ENCODE measurements at regions not wholly inside any gene's neighbourhood (a gene's known extent, or its start where the extent isn't known, plus 50 kb on each side); places are given as distances from the start of the nearest gene placed in this dataset.

GRCh38 chr5:152337484-152337883 is 67.6 kb downstream of the NMUR2 start:
- Mint-ChIP-seq H3K27ac (no peak overlapping the region), H3K4me1 (ENCODE audit: low read depth in 2 of 2) (no peaks in the 10 kb centered on the region)

DNA sequence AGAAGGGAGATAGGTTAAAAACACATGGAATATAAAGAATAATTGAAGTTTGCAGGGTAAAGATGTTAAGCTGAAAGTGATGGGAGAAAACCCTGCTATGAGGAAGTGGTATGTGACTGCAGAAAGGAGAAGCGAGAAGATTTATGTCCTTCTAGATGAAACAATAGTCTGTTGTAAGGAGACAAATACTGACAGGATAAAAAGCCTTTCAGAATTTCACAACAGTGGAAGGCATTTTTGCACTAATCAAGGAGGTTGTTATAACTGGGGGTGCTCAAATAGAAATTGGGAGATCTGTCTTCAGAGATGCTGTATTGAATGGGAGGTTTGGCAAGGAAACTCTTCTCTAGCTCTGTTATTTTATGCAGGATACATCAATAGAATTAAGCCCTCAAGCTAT is 69.6 kb downstream of the NMUR2 start:
- H3K36me3 Mint-ChIP-seq: no peaks in the 10 kb centered on the region
- no peak for ATAC-seq
- H3K4me3 Mint-ChIP-seq: no peak overlapping the region
- H3K27ac Mint-ChIP-seq: no peak overlapping the region
- H3K9me3 Mint-ChIP-seq: no peaks in the 10 kb centered on the region
- H3K4me1 Mint-ChIP-seq (ENCODE audit: low read depth in 2 of 2): no peaks in the 10 kb centered on the region
- peaks cover 2 to 13% of the 10 kb centered on the region in 2 donors for H3K27me3 Mint-ChIP-seq
- no peak for DNase-seq (ENCODE audit: low spot score)

More at GRCh38 chr5:152337484-152337883, 67.6 kb downstream of the NMUR2 start:
- peaks cover 2 to 13% of the 10 kb centered on the region in 2 donors for H3K27me3 Mint-ChIP-seq
- no peak overlapping the region for H3K4me3 Mint-ChIP-seq
- H3K9me3 Mint-ChIP-seq: no peaks in the 10 kb centered on the region
- no peaks in the 10 kb centered on the region for H3K36me3 Mint-ChIP-seq
- no peak for ATAC-seq
- no peak for DNase-seq (ENCODE audit: low spot score)

- Mint-ChIP-seq H3K27me3 (peaks cover 4 to 21% of the 10 kb centered on the region in 2 donors), H3K36me3 (no peaks in the 10 kb centered on the region), H3K4me3 (no peak overlapping the region), H3K27ac (no peak overlapping the region), H3K9me3 (no peaks in the 10 kb centered on the region), H3K4me1 (ENCODE audit: low read depth in 2 of 2) (no peaks in the 10 kb centered on the region)
- DNase-seq (ENCODE audit: low spot score) (no peak), ATAC-seq (no peak)
Measured at GRCh38 chr5:152332716-152333460, 72.2 kb downstream of the NMUR2 start.

DNA sequence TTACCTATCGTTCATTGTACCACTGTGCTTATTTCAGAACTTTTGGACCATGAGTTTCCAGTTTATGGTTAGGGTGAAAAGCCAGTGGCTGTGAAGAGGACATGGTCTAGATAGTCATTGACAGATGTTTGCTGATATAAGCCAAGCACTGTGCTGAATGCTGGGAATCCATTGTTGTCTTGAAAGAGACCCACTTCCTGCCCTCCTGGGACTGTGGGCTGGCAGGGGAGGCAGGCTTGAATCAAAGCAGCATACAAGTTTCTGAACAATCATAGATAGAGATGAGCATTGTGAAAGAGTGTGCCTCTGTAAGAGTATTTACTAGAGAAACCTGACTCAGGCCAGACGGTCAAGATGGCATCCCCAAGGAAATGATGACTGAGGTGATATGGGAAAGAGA is 73.4 kb downstream of the NMUR2 start:
- no peak for ATAC-seq
- no peak for DNase-seq (ENCODE audit: low spot score)
- Mint-ChIP-seq H3K36me3 (no peaks in the 10 kb centered on the region), H3K4me1 (ENCODE audit: low read depth in 2 of 2) (no peaks in the 10 kb centered on the region), H3K9me3 (no peaks in the 10 kb centered on the region), H3K27me3 (peaks cover 4 to 25% of the 10 kb centered on the region in 2 donors), H3K27ac (no peak overlapping the region), H3K4me3 (no peak overlapping the region)

GRCh38 chr5:152331006-152331405 is 74.1 kb downstream of the NMUR2 start:
- DNase-seq (ENCODE audit: low spot score): no peak
- Mint-ChIP-seq H3K27ac (no peak overlapping the region), H3K9me3 (no peaks in the 10 kb centered on the region), H3K36me3 (no peaks in the 10 kb centered on the region), H3K27me3 (peaks cover 4 to 33% of the 10 kb centered on the region in 2 donors), H3K4me1 (ENCODE audit: low read depth in 2 of 2) (no peaks in the 10 kb centered on the region), H3K4me3 (no peak overlapping the region)
- ATAC-seq: no peak

GRCh38 chr5:152329761-152330283 is 75.3 kb downstream of the NMUR2 start:
- H3K27ac Mint-ChIP-seq: no peak overlapping the region
- no peak overlapping the region for H3K4me3 Mint-ChIP-seq
- H3K36me3 Mint-ChIP-seq: no peaks in the 10 kb centered on the region
- no peaks in the 10 kb centered on the region for H3K4me1 Mint-ChIP-seq (ENCODE audit: low read depth in 2 of 2)
- DNase-seq (ENCODE audit: low spot score): no peak
- ATAC-seq: no peak
- H3K27me3 Mint-ChIP-seq: peaks cover 2 to 27% of the 10 kb centered on the region in 2 donors
- H3K9me3 Mint-ChIP-seq: no peaks in the 10 kb centered on the region

GRCh38 chr5:152329207-152329606 is 75.9 kb downstream of the NMUR2 start:
- Mint-ChIP-seq H3K9me3 (no peaks in the 10 kb centered on the region), H3K4me3 (no peak overlapping the region), H3K27me3 (peaks cover 2 to 27% of the 10 kb centered on the region in 2 donors), H3K4me1 (ENCODE audit: low read depth in 2 of 2) (no peaks in the 10 kb centered on the region), H3K36me3 (no peaks in the 10 kb centered on the region), H3K27ac (no peak overlapping the region)
- ATAC-seq (no peak), DNase-seq (ENCODE audit: low spot score) (no peak)

DNA sequence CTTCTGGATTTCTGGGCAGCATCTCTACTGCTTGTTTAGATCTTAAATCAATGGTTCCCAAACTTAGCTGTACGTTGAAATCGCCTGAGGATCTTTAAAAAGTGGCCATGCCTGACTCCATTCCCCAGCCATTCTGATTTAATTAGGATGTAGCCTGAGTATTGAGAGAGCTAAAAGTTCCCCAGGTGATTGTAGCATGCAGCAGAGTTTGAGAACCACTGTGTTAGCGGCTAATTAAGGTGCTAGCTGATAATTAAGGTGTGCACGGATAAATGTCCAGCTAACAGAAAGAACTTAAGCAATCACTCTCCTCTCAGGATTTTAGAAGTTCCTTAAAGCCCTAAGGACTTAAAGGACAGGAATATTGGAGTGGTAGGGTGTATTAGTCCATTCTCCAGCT is 89.1 kb downstream of the NMUR2 start:
- ATAC-seq: no peak
- no peaks in the 10 kb centered on the region for H3K9me3 Mint-ChIP-seq
- H3K36me3 Mint-ChIP-seq: no peaks in the 10 kb centered on the region
- no peaks in the 10 kb centered on the region for H3K4me1 Mint-ChIP-seq (ENCODE audit: low read depth in 2 of 2)
- H3K27ac Mint-ChIP-seq: no peak overlapping the region
- H3K27me3 Mint-ChIP-seq: peaks cover 0 to 24% of the 10 kb centered on the region in 2 donors
- no peak for DNase-seq (ENCODE audit: low spot score)
- no peak overlapping the region for H3K4me3 Mint-ChIP-seq

GRCh38 chr5:152314196-152314829 is 90.8 kb downstream of the NMUR2 start:
- Mint-ChIP-seq H3K4me3 (no peak overlapping the region), H3K4me1 (ENCODE audit: low read depth in 2 of 2) (no peaks in the 10 kb centered on the region), H3K27me3 (peaks cover 0 to 28% of the 10 kb centered on the region in 2 donors), H3K27ac (no peak overlapping the region), H3K9me3 (no peaks in the 10 kb centered on the region), H3K36me3 (no peaks in the 10 kb centered on the region)
- DNase-seq (ENCODE audit: low spot score): no peak
- no peak for ATAC-seq

DNA sequence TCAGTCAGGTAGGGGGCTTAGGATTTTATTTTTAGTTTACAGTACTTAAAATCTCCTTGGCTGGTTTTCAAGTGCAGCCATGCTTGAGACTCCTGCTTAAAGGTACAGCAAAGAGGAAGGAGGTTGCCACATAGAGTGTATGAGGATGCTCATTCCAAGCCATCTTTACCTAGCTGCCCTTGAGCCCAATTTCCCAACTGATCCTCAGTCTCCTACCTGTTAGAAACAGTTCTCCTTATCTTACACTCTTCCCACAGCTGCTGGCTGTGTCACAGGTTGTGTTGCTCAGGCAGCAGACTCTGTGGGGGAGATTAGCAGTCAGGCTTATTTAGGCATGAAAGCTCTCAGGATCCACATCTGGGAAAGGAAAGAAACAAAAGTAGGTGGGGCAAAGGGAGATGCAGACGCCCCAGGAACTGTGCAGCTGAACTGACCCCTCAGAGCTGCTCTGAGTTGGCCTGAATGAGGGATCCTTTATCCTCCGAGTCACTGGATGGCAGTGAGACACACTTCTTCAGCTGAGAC is 95.1 kb downstream of the NMUR2 start:
- peaks cover 0 to 25% of the 10 kb centered on the region in 2 donors for H3K27me3 Mint-ChIP-seq
- DNase-seq (ENCODE audit: low spot score): no peak
- no peak overlapping the region for H3K4me3 Mint-ChIP-seq
- no peaks in the 10 kb centered on the region for H3K4me1 Mint-ChIP-seq (ENCODE audit: low read depth in 2 of 2)
- no peaks in the 10 kb centered on the region for H3K36me3 Mint-ChIP-seq
- no peak overlapping the region for H3K27ac Mint-ChIP-seq
- H3K9me3 Mint-ChIP-seq: peaks cover 5% of the 10 kb centered on the region
- ATAC-seq: no peak

DNA sequence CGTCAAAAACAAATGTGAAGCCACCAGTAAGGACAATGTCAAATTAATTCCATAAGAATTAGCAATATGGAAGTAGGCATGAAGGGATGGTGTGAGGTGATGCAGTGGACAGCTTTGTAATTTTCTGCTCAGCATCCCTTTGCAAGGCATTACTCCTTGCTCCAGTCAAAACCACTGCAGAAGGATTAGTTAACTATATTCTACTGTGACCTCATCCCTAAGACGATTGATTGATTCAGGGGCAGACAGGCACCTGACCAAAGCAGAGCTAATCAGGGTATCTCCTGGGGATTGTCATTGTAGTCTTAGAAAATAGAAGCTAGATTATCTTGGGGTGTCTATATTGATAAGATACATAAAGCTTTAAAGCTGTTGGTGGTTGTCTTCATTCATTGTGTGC is 98.7 kb downstream of the NMUR2 start:
- Mint-ChIP-seq H3K4me1 (ENCODE audit: low read depth in 2 of 2) (no peaks in the 10 kb centered on the region), H3K27me3 (peaks cover 4 to 17% of the 10 kb centered on the region in 2 donors), H3K36me3 (no peaks in the 10 kb centered on the region), H3K9me3 (peaks cover 8% of the 10 kb centered on the region), H3K4me3 (no peak overlapping the region), H3K27ac (no peak overlapping the region)
- no peak for ATAC-seq
- no peak for DNase-seq (ENCODE audit: low spot score)

DNA sequence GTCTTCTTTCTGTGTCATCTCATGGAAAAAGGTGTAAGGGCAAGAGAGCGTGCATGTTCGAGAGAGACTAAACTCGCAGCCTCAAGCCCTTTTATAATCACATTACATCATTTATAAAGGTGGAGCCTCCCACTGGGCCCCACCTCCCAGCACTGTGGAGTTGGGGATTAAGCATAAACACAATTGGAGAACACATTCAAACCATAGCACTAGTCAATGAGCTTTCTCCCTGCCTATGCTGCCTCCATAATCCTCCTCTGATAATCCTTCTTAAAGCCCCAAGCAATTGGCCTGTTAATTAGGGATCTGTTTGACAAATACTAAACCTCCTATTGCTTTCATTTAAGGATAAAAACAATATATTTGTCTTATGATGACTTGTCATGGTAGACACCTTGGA is 99.6 kb downstream of the NMUR2 start:
- Mint-ChIP-seq H3K9me3 (peaks cover 8% of the 10 kb centered on the region), H3K27me3 (peaks cover 4 to 9% of the 10 kb centered on the region in 2 donors), H3K36me3 (no peaks in the 10 kb centered on the region), H3K4me1 (ENCODE audit: low read depth in 2 of 2) (no peaks in the 10 kb centered on the region), H3K27ac (no peak overlapping the region), H3K4me3 (no peak overlapping the region)
- ATAC-seq (no peak), DNase-seq (ENCODE audit: low spot score) (no peak)

GRCh38 chr5:152303841-152304240 is 101.2 kb downstream of the NMUR2 start:
- Mint-ChIP-seq H3K9me3 (peaks cover 8% of the 10 kb centered on the region), H3K4me1 (ENCODE audit: low read depth in 2 of 2) (no peaks in the 10 kb centered on the region), H3K27me3 (peaks cover 4 to 9% of the 10 kb centered on the region in 2 donors), H3K4me3 (no peak overlapping the region), H3K27ac (no peak overlapping the region), H3K36me3 (no peaks in the 10 kb centered on the region)
- peak in 1 of 2 donors; percentile 36 for ATAC-seq
- no peak for DNase-seq (ENCODE audit: low spot score)

- Mint-ChIP-seq H3K9me3 (peaks cover 4% of the 10 kb centered on the region), H3K27me3 (peaks cover 0 to 8% of the 10 kb centered on the region in 2 donors), H3K4me1 (ENCODE audit: low read depth in 2 of 2) (no peaks in the 10 kb centered on the region)
Measured at GRCh38 chr5:152297866-152298265, 107.2 kb downstream of the NMUR2 start.

More at GRCh38 chr5:152297866-152298265, 107.2 kb downstream of the NMUR2 start:
- H3K27ac Mint-ChIP-seq: no peak overlapping the region
- DNase-seq (ENCODE audit: low spot score): no peak
- no peak overlapping the region for H3K4me3 Mint-ChIP-seq
- no peak for ATAC-seq
- H3K36me3 Mint-ChIP-seq: no peaks in the 10 kb centered on the region
